ENCODE measurements at regions not wholly inside any gene's neighbourhood (a gene's known extent, or its start where the extent isn't known, plus 50 kb on each side); places are given as distances from the start of the nearest gene placed in this dataset.

DNA sequence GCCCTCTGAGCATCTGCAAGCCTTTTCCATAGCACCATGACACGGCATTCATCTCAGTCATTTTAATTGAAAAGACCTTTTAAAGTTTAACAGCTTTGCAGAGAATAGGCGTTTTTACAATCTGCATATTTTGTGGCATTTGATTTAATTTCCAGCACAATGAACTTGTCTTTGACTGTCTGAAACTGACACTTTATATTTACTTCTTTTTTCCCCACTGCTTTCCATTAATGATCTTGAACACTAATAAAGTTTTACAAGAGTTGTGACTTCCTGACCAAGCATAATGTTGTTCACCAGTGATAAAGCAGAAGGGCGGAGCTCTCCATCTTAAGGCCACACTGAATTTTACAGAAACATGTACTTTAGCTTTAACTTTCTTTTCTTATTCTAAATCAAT, 548.7 kb downstream of the FAM181B start:
- TF ChIP-seq, protein P1, sequence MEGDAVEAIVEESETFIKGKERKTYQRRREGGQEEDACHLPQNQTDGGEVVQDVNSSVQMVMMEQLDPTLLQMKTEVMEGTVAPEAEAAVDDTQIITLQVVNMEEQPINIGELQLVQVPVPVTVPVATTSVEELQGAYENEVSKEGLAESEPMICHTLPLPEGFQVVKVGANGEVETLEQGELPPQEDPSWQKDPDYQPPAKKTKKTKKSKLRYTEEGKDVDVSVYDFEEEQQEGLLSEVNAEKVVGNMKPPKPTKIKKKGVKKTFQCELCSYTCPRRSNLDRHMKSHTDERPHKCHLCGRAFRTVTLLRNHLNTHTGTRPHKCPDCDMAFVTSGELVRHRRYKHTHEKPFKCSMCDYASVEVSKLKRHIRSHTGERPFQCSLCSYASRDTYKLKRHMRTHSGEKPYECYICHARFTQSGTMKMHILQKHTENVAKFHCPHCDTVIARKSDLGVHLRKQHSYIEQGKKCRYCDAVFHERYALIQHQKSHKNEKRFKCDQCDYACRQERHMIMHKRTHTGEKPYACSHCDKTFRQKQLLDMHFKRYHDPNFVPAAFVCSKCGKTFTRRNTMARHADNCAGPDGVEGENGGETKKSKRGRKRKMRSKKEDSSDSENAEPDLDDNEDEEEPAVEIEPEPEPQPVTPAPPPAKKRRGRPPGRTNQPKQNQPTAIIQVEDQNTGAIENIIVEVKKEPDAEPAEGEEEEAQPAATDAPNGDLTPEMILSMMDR (IDR thresholded peaks at IDR 0.05; ENCODE audit: poor library complexity): no peak
- no peak for TF ChIP-seq EZH2phosphoT487 (IDR thresholded peaks at IDR 0.05; ENCODE audit: low read depth, severe bottlenecking, unreplicated experiment)
